Stimulated activated CD4-positive, alpha-beta T cell treated with anti-CD3 and anti-CD28 coated beads, Interleukin-1b, Interleukin-23, amount 100 ng/mL, for 48 hours (primary cell): ENCODE measurements at regions not wholly inside any gene's neighbourhood (a gene's known extent, or its start where the extent isn't known, plus 50 kb on each side); places are given as distances from the start of the nearest gene placed in this dataset.

Source experiments
- DNase-seq: peaks from one replicate; pipeline ENCODE4 v3.0.0-alpha.2; 2020

DNA sequence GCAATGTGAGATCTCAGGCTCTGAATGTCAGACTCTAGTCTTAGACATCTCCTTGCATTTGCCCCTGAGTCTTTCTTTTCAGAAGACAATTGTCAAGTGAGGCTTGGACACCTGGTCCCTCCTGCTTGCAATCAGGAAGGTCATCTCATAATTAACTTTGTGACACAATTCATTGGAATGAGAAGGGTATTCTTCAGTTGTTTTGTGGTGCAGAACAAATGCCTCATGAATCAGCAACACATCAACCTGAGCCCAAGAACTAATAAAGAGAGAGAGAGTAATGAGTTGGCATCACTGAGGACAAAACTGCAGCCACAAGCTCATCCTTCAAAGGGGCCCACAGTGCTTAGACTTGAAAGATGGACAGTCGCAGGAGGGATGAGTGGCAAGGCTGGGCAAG is 375.8 kb downstream of the INSC start:
- DNase-seq: no peak

DNA sequence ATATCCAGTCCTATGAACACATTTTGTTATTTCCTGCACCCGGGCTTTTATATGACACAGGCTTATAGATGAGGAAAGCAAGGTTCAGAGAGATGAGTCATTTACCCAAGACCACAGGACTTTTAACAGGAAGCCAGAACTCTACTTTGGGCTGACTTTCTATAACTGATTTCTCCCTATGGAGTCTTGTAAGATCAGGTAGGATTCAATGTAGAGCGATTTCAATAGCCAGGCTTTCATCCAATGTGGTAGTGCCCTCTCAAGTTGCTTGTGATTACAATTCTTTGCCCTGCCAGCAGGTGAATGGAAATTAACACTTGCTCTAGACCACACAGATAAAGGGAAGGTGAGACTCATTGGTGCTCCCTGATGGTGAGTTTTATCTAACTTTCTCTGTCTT is 378.3 kb downstream of the INSC start:
- DNase-seq: no peak

DNA sequence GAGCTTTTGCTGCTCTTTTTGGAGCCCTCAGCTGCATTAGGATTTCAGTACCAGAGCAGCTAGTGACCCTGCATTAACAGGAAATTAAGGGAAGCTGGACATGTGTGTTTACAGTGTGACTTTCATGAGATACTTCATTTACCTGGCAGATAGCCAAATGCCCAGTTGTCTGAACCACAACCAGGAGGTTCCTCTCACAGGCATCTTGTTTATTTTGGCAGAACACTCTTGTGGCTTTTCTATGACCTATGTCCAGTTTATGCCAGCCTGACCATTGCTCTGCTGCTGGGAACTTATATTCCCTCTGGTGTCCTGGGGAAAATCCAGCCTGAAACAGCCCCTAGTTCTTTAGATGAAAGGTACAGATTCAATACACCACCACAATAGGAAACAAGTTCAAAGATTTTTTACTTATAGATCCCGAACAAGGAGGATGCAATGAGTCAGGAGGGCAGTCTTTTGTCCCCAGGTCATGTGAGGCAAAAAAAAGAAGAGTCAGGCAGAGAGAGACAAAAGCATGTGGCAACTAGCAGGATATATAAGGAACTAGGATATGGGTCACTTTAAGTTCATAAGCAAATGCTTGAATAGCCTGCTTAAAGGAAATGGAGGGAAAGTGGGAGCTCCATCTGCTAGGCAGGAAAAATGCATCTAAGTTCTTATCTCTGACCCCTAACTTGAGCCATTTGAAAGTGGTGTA is 379.3 kb downstream of the INSC start:
- DNase-seq: no peak

DNA sequence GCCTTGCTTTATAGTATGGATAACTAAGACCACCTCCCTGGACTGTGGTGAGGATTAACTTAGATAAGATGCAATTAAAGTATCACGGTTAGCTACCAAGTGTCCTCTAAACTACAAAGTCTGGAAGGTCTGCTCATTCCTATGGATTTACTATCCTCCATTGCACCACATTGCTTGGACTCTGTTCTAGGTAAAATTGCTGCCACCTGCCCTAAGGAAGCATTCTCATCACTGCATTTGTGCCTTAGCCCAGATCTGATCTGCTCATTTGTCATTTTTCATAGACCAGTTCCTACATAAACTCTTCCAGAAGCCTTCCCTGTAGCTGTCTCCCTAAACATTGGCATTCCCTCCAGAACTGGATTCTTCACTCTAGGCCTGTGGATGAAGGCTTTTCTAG is 380.0 kb downstream of the INSC start:
- DNase-seq: no peak

DNA sequence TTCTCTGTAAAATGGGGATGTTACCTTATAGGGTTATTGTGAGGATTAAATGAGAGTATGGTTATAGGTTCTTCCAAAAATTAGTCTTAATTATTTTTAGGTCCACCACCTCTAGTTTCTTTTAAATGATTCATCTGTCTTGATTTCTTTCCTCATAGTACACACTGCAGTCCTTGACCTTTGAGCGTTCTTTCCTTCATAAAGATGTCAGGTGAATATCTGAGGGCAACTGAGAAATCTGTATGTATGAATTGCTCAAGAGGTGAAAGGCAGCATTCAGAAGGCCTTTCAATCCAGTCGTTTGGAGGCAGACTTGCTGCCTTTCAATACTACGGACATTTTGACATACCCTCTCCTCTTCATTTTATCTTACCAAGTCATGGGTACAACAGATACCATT is 380.7 kb downstream of the INSC start:
- no peak for DNase-seq

DNA sequence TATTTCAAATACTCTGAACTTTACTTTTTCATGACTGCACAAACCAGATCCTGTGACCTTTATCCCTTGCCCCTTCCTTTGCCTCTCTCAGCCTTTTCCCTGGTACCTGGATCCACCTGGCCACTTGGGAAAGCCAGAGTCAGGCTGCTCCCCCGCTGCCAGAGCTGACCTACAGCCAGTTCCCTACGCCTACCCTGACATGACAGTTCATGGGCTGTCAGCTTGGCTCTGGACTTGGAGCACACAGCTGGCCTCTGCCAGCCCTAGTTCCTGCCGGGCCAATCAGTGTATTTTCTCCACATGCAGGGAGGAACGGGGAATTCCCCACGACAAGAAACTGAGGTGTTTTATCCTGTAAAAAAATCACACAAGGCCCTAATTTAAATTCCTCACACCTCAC is 382.6 kb downstream of the INSC start:
- no peak for DNase-seq

DNA sequence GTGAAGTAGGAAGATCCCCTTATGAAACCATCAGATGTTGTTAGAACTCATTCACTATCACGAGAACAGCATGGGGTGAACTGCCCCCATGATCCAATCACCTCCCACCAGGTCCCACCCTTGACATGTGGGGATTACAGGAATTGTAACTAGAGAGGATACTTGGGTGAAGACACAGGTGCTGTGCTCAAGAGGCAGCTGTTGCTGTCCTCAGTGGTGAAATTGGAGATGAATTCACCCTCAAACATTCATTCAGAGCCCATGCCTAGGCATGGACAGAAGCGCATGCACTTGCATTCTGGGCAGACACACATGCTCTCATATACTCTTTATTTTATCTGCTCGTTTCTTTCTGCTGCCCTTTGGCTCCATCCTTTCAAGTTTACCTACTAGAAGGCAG is 385.0 kb downstream of the INSC start:
- DNase-seq: no peak

DNA sequence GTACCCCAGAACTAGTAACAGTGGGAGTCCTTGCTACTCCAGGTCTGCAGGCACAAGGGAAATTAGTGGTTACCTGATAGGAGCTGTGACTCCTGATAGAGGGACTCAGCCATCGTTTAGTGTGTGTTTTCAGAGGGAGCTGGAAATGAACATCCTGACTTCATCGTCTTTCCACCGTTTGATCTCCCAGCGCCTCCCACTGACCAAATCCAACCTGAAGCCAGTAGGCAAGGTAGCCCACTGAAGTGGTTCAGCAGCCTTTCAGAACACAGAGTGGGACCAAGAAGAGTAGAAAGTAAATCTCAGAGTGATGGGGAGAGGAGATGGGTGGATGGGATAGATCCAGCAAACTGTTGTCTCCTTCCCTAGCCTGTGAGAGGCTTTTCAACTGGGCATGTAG is 385.9 kb downstream of the INSC start:
- DNase-seq: no peak

DNA sequence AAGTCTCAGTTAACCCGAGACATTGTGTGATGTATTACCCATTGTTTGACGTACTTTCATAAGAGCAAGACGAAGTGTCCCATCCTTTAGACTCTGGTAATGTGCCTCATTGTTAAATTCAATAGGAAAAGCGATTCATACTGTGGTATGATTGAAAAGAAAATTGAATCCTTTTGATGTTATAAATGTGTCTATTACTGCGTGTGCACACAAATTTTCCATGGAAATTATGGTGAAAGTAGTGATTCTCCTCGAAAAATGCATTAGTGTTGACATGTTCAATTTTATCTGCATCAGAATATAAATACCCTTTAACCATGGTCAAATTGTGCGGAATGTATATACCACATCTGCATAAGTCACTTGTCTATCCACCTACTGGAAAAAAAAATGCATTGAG is 386.8 kb downstream of the INSC start:
- no peak for DNase-seq

DNA sequence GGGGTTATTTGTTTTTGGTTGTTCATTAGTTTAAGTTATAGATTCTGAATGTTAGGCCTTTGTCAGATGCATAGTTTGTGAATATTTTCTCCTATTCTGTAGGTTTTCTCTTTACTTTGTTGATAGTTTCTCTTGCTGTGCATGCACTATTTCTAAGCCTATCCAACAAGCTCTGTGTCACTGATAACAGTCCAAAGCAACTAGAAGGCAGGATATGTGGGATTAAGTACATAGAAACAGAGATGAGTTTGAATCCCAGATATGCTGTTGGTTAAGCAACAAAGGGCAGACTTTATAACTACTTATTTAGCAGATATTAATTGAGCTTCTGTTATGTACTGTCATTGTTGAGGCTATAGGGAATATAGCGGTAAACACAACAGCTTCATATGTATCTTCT is 390.4 kb downstream of the INSC start:
- DNase-seq: no peak

DNA sequence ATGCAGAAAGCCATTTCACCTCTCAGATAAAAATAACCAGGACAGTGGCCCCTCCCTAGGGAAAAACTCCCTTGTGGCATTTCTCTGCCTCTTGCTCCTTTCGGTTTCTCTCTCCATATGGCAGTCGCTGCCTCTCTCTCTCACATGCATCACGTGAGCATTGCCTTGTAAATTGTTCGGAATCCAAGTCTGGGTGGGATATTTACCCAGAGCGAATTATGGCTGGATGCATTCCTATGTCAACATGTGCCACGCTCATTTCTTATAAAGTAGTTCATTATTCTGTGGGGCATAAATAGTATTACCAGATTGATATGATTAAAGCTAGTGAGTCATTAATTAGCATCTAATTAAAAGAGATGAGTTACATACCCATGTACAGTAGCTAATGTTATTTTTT is 392.9 kb downstream of the INSC start:
- no peak for DNase-seq

DNA sequence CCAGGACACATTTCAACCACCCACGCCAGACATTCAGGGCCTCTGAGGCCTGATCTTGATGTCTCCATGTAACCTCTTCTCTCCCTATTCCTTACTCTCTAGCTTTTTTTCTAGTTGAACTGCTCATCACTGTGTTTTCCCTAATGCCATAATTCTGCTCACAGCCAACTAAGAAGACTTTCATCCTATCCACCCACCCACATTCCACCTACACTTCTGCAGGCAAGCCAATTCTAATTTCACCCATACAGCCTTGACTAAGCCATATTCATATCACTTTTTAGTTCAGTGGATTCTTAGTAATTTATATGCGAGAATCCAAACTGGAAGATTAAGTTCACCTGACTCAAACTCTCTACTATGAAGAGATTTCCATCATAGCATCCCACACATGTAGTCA is 394.4 kb downstream of the INSC start:
- DNase-seq: no peak

DNA sequence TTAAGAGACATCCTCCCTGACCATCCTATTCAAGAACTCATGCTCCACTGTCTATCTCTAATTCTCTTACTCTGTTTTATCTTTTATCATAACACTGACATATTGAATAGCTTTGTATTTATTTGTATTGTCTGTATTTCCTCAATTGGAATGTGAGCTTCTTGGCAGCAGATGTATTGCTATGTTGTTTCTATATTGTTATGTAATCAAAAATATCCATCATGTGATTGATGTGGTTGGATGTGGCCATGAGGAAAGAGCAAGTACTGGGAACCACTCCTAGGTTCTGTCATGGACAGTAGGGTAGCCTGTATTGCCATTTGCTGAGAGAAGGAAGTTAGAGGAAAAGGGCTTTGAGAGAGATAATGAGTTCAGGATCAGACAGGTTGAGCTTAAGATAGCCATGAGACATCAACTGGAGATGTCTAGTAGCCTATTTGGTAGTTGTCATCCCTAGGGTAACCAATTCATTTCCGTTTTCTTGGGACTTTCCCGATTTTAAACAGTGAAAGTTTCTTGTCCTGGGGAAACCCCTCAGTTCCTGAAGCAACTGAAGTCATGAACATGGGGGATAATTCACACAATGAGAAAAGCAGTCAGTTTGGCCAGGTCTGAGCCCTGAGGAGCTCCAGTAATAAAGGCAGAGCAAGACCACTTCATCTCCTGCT is 404.5 kb downstream of the INSC start:
- no peak for DNase-seq

DNA sequence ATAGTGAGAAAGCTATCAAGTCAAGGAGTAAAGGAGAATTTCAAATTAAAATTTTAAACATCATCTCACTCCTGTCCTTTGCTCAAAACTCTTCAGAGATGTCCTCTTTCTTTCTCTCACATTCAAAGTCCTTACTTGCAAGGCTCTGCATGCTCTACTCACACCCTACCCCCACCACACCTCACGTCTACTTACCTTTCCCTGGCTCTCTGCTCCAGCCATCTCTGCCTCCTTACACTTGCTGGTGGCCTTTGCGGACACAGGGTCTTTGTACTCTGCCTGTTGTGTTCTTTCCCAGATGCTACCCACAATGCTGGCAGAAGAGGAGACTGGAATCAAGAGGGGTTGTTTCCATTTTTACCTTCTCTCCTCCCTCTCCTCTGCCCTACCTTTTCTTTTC is 405.2 kb downstream of the INSC start:
- DNase-seq: no peak

DNA sequence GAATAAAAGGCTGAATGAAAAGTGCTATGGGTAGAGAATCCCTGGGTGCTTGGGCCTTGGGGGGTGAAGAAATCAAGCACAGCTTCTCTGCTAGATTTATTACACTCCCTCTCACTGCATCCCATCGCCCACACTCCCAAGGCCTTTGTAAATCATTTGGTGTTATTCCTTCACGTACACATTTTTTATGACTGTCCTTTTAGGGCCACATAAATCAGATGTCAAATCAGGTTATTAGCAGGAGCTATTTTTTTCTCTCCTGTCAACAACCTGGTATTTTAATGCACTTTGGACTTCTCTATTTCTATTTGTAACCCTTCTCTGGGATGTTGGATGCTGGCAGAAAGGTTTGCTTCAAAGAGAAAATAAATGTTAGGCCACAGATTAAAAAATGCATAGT is 408.8 kb downstream of the INSC start:
- DNase-seq: no peak

DNA sequence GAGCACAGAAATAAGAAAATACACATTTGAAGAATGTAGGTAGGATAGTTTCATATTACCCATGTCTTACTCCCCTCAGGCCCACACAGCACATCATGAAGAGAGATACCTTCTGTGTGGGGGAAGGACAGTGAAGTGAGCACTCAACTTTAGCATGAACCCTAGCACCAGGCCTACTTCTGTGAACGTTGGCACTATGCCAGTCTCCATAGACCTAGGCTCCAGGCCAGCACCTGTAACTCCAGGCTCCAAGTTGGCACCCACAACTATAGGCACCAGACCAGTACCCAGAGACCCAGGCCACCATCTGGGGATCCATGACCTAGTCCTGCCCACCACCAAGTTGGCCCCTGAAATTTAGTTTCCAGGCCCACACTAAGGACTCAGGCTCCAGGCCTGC is 410.9 kb downstream of the INSC start:
- no peak for DNase-seq

DNA sequence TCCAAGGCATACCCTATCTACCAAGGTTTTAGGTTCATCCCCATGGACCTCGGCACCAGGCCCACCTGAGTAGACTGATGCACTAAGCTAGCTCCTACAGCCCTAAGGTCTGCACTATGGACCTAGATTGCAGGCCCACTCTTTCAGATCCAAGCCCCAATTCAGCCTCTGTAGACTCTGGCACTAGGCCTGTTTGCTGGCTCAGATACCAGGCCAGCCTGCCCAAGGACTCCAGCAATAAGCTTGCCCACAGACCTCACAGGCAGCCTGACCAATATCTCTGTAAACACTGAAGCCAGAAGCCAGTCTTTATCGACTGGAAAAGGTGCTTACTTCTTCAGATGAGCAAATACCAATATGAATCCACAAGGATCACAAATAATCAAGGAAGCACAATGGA is 411.3 kb downstream of the INSC start:
- DNase-seq: no peak

DNA sequence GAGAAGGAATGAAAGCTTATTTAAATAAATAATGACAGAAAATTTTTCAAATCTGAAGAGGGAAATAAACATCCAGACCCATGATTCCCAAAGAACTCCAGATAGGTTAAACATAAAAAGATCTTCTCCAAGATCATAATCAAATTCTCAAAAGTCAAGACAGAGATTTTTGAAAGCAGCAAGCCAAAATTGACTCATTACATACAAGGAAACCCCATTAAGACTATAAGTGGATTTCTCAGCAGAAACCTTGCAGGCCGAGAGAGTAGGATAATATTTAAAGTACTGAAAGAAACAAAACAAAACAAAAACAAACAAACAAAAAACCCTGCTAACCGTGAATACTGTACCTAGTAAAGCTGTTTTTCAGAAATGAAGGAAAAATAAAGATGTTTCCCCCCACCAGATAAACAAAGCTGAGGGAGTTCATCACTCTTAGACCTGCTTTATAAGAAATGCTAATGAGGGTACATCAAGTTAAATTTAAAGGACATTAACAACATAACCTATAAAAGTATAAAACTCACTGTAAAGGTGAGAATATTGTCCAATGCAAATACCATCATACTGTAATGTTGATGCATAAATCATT is 412.2 kb downstream of the INSC start:
- no peak for DNase-seq

DNA sequence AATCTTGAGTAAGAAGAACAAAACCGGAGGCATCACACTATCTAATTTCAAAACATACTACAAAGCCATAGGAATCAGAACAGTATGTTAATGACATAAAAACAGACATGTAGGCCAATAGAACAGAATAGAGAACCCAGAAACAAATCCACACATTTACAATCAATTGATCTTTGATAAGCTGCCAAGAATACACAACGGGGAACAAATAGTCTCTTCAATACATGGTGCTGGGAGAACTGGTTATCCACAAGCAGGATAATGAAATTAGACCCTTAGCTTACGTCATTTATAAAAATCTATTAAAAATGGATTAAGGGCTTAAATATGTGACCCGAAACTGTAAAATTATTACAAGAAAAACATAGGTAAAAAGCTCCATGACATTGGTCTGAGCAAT is 417.7 kb downstream of the INSC start:
- DNase-seq: no peak

DNA sequence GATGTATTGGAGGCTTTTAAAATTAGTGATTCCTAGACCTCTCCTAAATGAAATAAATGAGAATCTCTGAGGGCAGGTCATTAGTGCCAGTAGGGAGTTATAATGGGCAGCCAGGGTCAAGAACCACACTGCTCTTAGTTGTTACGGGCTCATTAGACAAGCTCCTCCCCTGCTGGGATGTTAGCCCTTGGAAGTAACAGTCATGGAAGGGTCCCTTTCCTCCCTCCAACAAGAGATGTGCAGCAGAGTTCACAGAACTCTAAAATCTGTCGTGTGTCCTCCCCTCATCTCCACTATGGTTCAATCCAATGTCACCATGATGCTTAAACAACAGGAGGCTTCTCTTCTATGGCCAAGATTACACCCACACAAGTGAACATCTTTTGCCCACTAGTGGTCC is 419.5 kb downstream of the INSC start:
- DNase-seq: no peak

DNA sequence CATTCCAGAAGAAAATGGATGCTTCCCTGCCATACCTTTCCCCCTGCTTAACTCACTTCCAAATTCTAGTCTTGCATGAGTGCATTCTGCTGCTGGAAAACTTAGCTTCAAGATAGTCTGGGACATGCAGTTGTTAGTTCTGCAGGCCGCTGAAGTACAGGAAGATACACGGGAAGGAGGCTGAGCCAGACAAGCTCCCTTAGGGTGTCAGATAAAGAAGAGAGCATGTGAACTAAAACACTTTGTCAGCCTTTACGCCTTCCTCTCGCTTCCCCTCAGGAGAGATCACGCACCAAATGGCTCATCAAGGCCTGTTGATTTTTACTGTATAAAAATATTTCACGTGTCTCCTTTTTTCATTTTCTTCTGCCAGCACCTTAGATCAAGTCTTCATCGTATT is 420.7 kb downstream of the INSC start:
- DNase-seq: no peak

DNA sequence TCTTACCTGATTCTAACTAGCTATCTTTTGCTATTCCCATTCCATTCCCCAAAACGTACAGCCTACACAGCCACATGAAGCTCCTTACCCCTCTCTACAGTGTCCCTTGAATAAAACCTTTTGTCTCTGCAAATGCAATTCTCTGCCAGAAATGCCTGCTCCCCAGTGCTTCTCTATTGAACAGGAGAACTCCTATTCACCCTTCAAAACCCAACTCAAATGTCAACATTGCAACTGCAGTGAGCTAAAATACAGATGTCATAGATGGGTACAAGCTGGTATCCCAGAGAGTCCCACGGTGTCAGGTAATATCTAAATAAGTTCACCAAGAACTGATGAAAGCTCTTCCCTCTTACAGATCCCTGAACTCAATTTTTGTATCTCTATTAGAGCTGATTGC is 421.7 kb downstream of the INSC start:
- DNase-seq: no peak

DNA sequence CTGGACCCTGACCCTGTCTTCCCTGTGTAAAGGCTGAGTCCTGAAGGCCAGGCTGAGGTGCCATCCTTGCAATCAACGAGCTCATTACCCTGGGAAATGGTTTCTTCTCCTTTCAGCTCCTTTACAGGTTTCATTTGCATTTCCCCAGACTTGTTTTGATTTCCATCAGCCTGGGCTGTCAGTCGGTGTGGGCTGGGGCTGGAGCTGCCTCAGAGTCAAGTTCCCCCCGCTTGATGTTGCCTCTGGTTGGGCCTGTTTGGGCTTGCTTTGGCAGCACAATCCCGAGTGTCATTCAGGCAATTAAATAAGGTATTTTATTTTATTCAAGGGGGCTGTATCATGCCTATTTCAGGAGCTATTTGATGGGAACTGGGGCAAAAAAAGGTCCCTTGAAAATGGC is 424.9 kb downstream of the INSC start:
- DNase-seq: no peak

DNA sequence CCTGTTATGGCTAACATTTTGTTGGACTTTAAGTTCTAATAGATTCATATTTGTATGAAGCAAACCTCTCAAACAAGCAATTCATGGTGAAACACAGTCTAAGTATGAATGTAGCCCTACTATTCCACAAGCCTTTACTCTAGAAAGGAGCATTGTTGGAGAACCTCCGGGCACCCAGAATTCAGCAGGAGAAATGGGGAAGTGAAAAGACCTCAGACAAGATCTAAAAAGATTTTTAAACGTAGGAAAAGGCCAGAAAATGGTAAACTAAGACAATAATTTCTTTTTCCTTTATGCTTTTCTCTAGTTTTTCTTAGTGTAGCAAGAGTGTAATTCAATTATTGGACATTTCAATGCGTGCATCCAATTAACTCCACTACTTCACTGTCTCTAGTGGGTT is 426.4 kb downstream of the INSC start:
- DNase-seq: no peak

DNA sequence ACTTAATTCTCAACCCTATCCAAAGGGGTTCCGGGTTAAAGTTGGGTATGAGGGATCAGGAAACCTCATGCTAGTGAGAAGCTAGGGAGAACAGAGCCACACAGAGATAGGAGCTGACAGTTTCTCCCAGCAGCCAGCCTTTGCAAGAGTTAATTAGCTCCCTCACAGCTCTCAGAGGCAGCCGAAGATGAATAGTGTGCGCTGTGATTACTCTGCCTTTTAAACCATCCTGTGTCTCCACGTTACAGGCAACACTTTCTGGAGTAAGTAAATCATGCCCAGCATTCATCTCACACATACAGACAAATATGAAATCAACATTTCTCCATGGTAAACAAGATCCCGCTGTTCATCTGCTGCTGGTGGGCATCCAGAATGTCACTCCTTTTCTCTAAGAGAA is 429.6 kb downstream of the INSC start:
- DNase-seq: no peak
